ENCODE measurements at regions not wholly inside any gene's neighbourhood (a gene's known extent, or its start where the extent isn't known, plus 50 kb on each side); places are given as distances from the start of the nearest gene placed in this dataset.

DNA sequence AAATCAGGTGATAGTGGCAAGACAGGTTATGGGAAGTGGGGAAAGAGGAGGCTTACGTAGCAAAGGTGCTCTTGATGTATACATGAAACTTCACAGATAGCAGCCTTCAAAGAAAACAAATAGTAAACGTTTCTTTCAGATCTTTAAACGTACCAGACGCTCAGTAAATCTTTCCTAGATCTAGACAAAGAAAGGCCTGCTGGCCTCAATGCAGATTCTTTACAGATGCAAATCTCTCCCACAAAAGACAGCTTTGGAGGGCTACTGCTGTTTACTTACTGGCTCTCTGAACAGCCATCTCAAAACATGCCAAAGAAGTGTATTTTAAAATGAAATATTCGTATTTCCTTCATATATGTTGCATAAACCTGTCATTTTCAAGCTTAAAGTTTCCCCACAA, 1279.9 kb upstream of the NRXN1 start (continued):
- TF ChIP-seq CREB1 (CRISPR knock-in tag; IDR thresholded peaks at IDR 0.05; ENCODE audit: low read depth), result peak; percentile 34; the same call in 1 of the 2 replicates
- no peak for TF ChIP-seq POLR2AphosphoS5 (IDR thresholded peaks at IDR 0.05; ENCODE audit: low read depth)
- TF ChIP-seq CTCF (conservative IDR thresholded peaks at IDR 0.05; ENCODE audit: low read depth in 2 of 2), result no peak
- peak; percentile 91 for TF ChIP-seq NANOG (IDR thresholded peaks at IDR 0.05; ENCODE audit: borderline replicate concordance)
- no peak for TF ChIP-seq REST (IDR thresholded peaks at IDR 0.05; ENCODE audit: unreplicated experiment)

- peaks cover 20% of the 10 kb centered on the region; the same call in 2 of the 3 replicates for H3K36me3 Mint-ChIP-seq (ENCODE audit: low read depth)
Observed at GRCh38 chr2:52308156-52308555, 1276.2 kb upstream of the NRXN1 start.

More at GRCh38 chr2:52308156-52308555, 1276.2 kb upstream of the NRXN1 start:
- Histone ChIP-seq H4K20me1 (replicated peaks; ENCODE audit: insufficient read depth) (no peaks in the 10 kb centered on the region), H2AFZ (no peak overlapping the region), H3K27me3 (ENCODE audit: insufficient read depth) (no peaks in the 10 kb centered on the region), H3K79me2 (replicated peaks; ENCODE audit: insufficient read depth) (no peaks in the 10 kb centered on the region), H3K4me1 (ENCODE audit: insufficient read depth) (peaks cover 17% of the 10 kb centered on the region), H3K27ac (ENCODE audit: low read depth) (no peak overlapping the region), H3K36me3 (ENCODE audit: insufficient read depth) (no peaks in the 10 kb centered on the region), H3K4me3 (no peak overlapping the region), H3K9me2 (ENCODE audit: insufficient read depth) (no peaks in the 10 kb centered on the region), H3K4me2 (no peak overlapping the region), H3F3A (replicated peaks; ENCODE audit: low read depth) (no peaks in the 10 kb centered on the region)
- Mint-ChIP-seq H3K27ac (no peak overlapping the region), H3K4me1 (peaks cover 12% of the 10 kb centered on the region), H3K27me3 (ENCODE audit: insufficient read depth, low read depth, poor library complexity) (no peaks in the 10 kb centered on the region), H3K4me3 (no peak overlapping the region), H3K9me3 (peaks cover 16% of the 10 kb centered on the region)
- TF ChIP-seq POLR2AphosphoS5 (IDR thresholded peaks at IDR 0.05; ENCODE audit: low read depth), result no peak
- TF ChIP-seq ZNF462 (CRISPR knock-in tag; IDR thresholded peaks at IDR 0.05), result no peak
- TF ChIP-seq NANOG (IDR thresholded peaks at IDR 0.05; ENCODE audit: borderline replicate concordance), result no peak
- no peak for TF ChIP-seq CTCF (conservative IDR thresholded peaks at IDR 0.05; ENCODE audit: low read depth in 2 of 2)
- TF ChIP-seq EZH2phosphoT487 (IDR thresholded peaks at IDR 0.05; ENCODE audit: unreplicated experiment), result no peak
- TF ChIP-seq JUNB (IDR thresholded peaks at IDR 0.05; ENCODE audit: unreplicated experiment), result no peak
- no peak for TF ChIP-seq ZNF331 (CRISPR knock-in tag; IDR thresholded peaks at IDR 0.05; ENCODE audit: low read depth)
- no peak for TF ChIP-seq EZH2 (IDR thresholded peaks at IDR 0.05; ENCODE audit: low read depth, unreplicated experiment)
- DNase-seq (ENCODE audit: low spot score) (no peak), ATAC-seq (no peak)

Data from GM23338 (cell line).